ENCODE measurements at regions not wholly inside any gene's neighbourhood (a gene's known extent, or its start where the extent isn't known, plus 50 kb on each side); places are given as distances from the start of the nearest gene placed in this dataset.

DNA sequence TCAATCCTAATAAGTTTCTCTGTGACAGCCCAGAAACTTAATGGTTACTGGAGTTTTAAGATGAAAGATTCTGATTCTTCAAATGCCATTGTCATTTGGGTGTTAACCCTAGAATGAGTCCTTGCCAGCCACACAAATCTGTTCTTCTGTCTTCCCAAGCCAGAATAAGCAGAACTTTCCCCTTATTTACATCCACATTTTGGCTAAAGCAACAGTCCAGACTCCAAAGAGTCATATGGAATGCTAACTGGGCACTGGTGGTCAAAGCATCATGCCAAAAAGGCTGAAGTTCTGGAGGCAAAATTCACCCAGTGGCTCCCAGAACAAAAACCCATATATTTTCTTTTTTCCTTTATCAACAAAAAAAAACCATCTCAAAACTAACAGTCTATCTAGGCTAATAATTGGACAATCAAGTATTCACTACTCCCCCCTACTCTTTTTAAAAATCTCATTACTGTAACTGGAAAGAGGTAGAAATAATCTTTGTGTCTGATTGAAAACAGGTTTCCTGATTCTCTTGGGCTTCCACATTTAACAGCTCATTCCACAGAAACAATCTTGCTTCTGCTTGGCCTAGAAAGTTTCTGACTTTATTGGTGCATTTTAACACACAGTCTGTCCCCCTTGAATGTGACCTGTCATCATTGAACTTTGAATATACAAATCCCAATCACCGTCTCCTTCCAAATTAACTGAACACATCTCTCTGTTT lies 89.6 kb upstream of the SETBP1 start:
- TF ChIP-seq, protein P1, sequence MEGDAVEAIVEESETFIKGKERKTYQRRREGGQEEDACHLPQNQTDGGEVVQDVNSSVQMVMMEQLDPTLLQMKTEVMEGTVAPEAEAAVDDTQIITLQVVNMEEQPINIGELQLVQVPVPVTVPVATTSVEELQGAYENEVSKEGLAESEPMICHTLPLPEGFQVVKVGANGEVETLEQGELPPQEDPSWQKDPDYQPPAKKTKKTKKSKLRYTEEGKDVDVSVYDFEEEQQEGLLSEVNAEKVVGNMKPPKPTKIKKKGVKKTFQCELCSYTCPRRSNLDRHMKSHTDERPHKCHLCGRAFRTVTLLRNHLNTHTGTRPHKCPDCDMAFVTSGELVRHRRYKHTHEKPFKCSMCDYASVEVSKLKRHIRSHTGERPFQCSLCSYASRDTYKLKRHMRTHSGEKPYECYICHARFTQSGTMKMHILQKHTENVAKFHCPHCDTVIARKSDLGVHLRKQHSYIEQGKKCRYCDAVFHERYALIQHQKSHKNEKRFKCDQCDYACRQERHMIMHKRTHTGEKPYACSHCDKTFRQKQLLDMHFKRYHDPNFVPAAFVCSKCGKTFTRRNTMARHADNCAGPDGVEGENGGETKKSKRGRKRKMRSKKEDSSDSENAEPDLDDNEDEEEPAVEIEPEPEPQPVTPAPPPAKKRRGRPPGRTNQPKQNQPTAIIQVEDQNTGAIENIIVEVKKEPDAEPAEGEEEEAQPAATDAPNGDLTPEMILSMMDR (IDR thresholded peaks at IDR 0.05) = no peak
- TF ChIP-seq POLR2A (IDR thresholded peaks at IDR 0.05) = no peak

Measured in transverse colon (tissue), 3 donors.